Breast epithelium (tissue), 4 donors: ENCODE measurements at regions not wholly inside any gene's neighbourhood (a gene's known extent, or its start where the extent isn't known, plus 50 kb on each side); places are given as distances from the start of the nearest gene placed in this dataset.

Experiments used
- DNase-seq, 2 donors: peaks; one replicate each; pipeline ENCODE4 v3.0.0-alpha.2; 2019; ENCODE audit warnings: low spot score in 2 of 2
- H3K27ac ChIP-seq, 2 donors: fragments of 200-600 bp; sonication (generic) in 1 of 2; one replicate each; pipeline ENCODE4 v1.5.1; 2016 to 2019; ENCODE audit warnings: mild to moderate bottlenecking in 1 of 2
- H3K27me3 ChIP-seq, 2 donors: fragments of 200-600 bp; sonication (generic) in 1 of 2; one replicate each; pipeline versions ENCODE4 v1.5.1 to v1.6.0; 2017 to 2019; ENCODE audit warnings: control low read depth in 1 of 2, mild to moderate bottlenecking in 1 of 2
- H3K36me3 ChIP-seq: fragments of 200-600 bp; one replicate; pipeline ENCODE4 v1.5.1; 2019
- H3K4me1 ChIP-seq, 2 donors: fragments of 200-600 bp; sonication (generic); one replicate each; pipeline ENCODE4 v1.5.1; 2016 to 2019; ENCODE audit warnings: control low read depth in 1 of 2
- H3K4me3 ChIP-seq, 3 donors: fragments of 200-600 bp; sonication (generic); 1 replicate in 2 of 3; 2 replicates in 1 of 3; pipeline ENCODE4 v1.5.1; 2016 to 2019; ENCODE audit warnings: mild to moderate bottlenecking in 3 of 3, moderate library complexity in 2 of 3
- H3K9me3 ChIP-seq, 2 donors: fragments of 200-600 bp; sonication (generic) in 1 of 2; one replicate each; pipeline ENCODE4 v1.5.1; 2016 to 2019; ENCODE audit warnings: control low read depth in 1 of 2
- POLR2A ChIP-seq: fragments of 450-650 bp; IDR thresholded peaks from one replicate; pipeline ENCODE4 v1.6.1; 2016; ENCODE audit warnings: antibody characterized with exemption, mild to moderate bottlenecking, moderate library complexity
- POLR2AphosphoS5 ChIP-seq, 3 donors: sonication (generic); formaldehyde crosslinking; IDR thresholded peaks; one replicate each; pipeline ENCODE4 v1.6.1; 2017; ENCODE audit warnings: antibody characterized with exemption in 3 of 3
- intact Hi-C: fragments of 100-400 bp; cut with DNase I; formaldehyde crosslinking; loops from one replicate; pipeline ENCODE4 v1.15.1; 2023; ENCODE audit warnings: low total_unique reads
- TF ChIP-seq, protein P1 (sequence below), 3 donors: fragments of 450-650 bp; IDR thresholded peaks; one replicate each; pipeline ENCODE4 v1.5.1; 2016 to 2017; ENCODE audit warnings: antibody characterized with exemption in 3 of 3, mild to moderate bottlenecking in 3 of 3, moderate library complexity in 3 of 3

DNA sequence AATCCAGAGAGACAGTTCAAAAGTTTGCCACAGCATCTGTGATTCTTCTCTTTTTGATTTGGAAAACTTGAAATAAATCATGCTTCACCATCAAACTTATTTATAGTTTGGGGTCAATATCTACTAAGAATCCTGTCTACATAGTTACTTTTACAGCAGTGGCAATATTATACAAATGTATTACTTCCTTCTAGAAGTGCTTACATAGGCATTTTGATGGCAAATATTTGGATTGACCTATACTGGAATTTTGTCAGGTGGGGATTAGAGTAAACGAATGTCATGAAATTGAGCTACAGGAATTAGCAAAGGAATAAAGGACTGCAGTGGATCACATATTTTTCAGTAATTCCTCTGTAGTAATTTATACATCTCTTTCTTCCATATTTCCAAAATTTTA is 1885.5 kb upstream of the ADGRL3 start:
- intact Hi-C loops = loop anchor here (5.0 kb wide), 1 partner anchor 248 kb away; no protein-coding TSS in a partner anchor
- no peaks in the 10 kb centered on the region for H3K9me3 ChIP-seq
- no peak overlapping the region for H3K4me3 ChIP-seq
- TF ChIP-seq POLR2AphosphoS5 (IDR thresholded peaks at IDR 0.05) (no peak), POLR2A (no peak)
- TF ChIP-seq, protein P1, sequence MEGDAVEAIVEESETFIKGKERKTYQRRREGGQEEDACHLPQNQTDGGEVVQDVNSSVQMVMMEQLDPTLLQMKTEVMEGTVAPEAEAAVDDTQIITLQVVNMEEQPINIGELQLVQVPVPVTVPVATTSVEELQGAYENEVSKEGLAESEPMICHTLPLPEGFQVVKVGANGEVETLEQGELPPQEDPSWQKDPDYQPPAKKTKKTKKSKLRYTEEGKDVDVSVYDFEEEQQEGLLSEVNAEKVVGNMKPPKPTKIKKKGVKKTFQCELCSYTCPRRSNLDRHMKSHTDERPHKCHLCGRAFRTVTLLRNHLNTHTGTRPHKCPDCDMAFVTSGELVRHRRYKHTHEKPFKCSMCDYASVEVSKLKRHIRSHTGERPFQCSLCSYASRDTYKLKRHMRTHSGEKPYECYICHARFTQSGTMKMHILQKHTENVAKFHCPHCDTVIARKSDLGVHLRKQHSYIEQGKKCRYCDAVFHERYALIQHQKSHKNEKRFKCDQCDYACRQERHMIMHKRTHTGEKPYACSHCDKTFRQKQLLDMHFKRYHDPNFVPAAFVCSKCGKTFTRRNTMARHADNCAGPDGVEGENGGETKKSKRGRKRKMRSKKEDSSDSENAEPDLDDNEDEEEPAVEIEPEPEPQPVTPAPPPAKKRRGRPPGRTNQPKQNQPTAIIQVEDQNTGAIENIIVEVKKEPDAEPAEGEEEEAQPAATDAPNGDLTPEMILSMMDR (IDR thresholded peaks at IDR 0.05) = no peak
- no peaks in the 10 kb centered on the region for H3K36me3 ChIP-seq
- H3K27ac ChIP-seq = no peak overlapping the region
- no peak for DNase-seq
- H3K27me3 ChIP-seq = no peaks in the 10 kb centered on the region
- no peaks in the 10 kb centered on the region for H3K4me1 ChIP-seq

DNA sequence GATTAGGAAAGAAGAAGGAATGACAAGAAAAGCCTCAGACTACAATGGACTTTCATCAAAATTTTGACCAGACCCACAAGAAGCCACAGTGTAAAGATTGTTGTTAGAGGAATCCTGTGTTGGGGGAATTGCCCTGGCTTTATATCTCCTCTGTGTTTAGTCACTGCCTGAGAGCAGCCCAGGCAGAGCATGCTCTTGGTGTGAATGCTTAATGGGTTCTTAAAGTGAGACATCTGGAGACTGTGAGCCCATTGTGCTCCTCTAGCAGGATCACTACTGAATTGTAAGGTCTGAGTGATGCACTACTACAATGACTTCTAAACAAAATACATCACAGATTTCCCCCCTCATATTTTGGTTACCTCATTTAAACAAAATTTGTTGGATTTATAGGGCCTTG is 1860.5 kb upstream of the ADGRL3 start:
- no peak overlapping the region for H3K4me3 ChIP-seq
- H3K27me3 ChIP-seq = no peaks in the 10 kb centered on the region
- no peak for TF ChIP-seq POLR2AphosphoS5 (IDR thresholded peaks at IDR 0.05)
- no peak for TF ChIP-seq POLR2A
- TF ChIP-seq, protein P1 (IDR thresholded peaks at IDR 0.05) = no peak
- no peak for DNase-seq
- no peaks in the 10 kb centered on the region for H3K9me3 ChIP-seq
- H3K4me1 ChIP-seq = no peaks in the 10 kb centered on the region
- H3K27ac ChIP-seq = no peak overlapping the region
- no peaks in the 10 kb centered on the region for H3K36me3 ChIP-seq
- intact Hi-C loops = no loop called here

DNA sequence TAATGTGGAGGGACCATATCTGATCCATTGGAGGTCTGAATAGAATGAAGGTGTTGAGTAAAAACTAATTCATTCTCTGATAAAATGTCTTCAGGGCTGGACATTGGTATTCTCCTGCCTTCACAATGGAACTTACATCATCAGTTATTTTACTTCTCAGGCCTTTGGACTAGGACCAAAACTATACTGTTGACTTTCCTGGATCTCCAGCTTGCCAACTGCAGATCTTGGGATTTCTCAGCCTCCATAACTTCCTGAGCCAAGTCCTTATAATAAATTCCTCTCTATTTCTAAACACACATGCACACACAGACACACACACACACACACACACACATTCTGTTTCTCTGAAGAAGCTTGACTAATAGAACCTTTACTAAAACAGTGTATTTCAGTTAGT is 1858.6 kb upstream of the ADGRL3 start:
- Histone ChIP-seq H3K36me3 (no peaks in the 10 kb centered on the region), H3K27me3 (no peaks in the 10 kb centered on the region), H3K9me3 (no peaks in the 10 kb centered on the region), H3K4me3 (no peak overlapping the region), H3K4me1 (no peaks in the 10 kb centered on the region), H3K27ac (no peak overlapping the region)
- intact Hi-C loops = no loop called here
- no peak for DNase-seq
- TF ChIP-seq, protein P1 (IDR thresholded peaks at IDR 0.05) = no peak
- TF ChIP-seq POLR2A = no peak
- TF ChIP-seq POLR2AphosphoS5 (IDR thresholded peaks at IDR 0.05) = no peak

DNA sequence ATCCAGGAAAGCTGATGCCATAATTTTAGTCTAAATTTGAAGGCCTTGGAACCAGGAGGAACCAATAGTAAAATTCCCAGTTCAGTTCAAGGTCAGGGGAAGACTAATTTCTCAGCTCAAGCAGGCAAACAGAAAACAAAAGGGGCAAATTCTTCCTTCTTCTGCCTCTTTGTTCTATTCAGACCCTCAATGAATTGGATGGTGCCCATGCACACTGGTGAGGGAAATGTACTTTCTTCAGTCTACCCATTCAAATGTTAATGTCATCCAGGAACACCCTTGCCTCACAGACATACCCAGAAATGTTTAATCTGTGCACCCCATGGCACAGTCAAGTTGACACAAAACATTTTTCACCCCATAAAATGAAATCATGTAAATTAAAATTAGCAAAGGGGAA is 1851.2 kb upstream of the ADGRL3 start:
- TF ChIP-seq, protein P1 (IDR thresholded peaks at IDR 0.05) = no peak
- TF ChIP-seq POLR2A (no peak), POLR2AphosphoS5 (IDR thresholded peaks at IDR 0.05) (no peak)
- Histone ChIP-seq H3K27ac (no peak overlapping the region), H3K9me3 (no peaks in the 10 kb centered on the region), H3K4me1 (no peaks in the 10 kb centered on the region), H3K27me3 (no peaks in the 10 kb centered on the region), H3K4me3 (no peak overlapping the region), H3K36me3 (no peaks in the 10 kb centered on the region)
- intact Hi-C loops = no loop called here
- DNase-seq = no peak

DNA sequence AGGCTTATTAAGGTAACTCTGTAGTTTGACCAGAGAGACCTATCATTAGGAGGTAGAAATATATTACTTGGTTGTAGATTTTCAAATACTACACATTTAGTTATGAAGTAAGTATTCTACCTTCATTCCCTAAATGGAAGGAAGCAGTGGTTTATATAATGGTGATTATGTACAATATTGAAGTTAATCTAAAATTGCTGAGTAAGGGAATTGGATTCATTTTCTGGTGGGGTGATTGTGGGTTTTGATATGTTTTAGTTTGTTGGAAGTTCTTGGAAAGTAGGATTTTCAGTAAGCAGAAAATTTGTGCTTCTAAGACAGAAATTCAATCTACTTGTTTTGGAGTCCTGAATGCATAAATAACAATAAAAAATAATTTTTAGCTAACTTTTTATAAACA is 1830.9 kb upstream of the ADGRL3 start:
- H3K36me3 ChIP-seq = no peaks in the 10 kb centered on the region
- H3K27ac ChIP-seq = no peak overlapping the region
- DNase-seq = no peak
- no peaks in the 10 kb centered on the region for H3K27me3 ChIP-seq
- H3K9me3 ChIP-seq = no peaks in the 10 kb centered on the region
- intact Hi-C loops = no loop called here
- H3K4me1 ChIP-seq = no peaks in the 10 kb centered on the region
- TF ChIP-seq POLR2AphosphoS5 (IDR thresholded peaks at IDR 0.05) (no peak), POLR2A (no peak)
- TF ChIP-seq, protein P1 (IDR thresholded peaks at IDR 0.05) = no peak
- no peak overlapping the region for H3K4me3 ChIP-seq
